HG03571 (cell line): ENCODE measurements at regions not wholly inside any gene's neighbourhood (a gene's known extent, or its start where the extent isn't known, plus 50 kb on each side); places are given as distances from the start of the nearest gene placed in this dataset.
"Not testable (repeated sequence)": the region's sequence is repeated elsewhere in the genome, so short reads cannot be mapped to it uniquely, and the experiment has no call there.

Experiments used
- ATAC-seq: cut with Tn5 transposase; IDR thresholded peaks from one replicate; pipeline ENCODE4 v1.9.1; 2021; ENCODE audit not compliant: unreplicated experiment

DNA sequence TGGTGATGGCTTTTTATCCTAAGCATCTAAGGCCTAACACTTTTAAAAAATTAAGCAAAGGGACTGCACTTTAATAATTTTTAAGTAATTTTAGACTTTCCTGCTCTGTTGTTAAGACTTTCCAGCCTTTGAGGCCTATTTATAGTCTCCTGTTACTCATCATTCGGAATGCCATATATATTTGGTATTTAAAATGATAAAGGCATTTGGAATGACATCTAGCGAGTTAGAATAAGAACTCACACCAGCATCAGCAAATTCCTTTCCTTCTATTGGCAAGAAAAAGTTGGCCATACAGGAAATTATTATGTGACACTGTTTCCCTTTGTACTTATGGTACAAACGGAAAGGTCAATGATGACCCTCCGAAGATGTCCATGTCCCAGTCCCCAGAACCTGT is 88.1 kb upstream of the STMND1 start:
- ATAC-seq = no peak

- ATAC-seq = no peak
Observed at GRCh38 chr6:17012421-17013225, 89.2 kb upstream of the STMND1 start.

- ATAC-seq = no peak
Observed at GRCh38 chr6:17011985-17012384, 89.9 kb upstream of the STMND1 start.

- no peak for ATAC-seq
Observed at GRCh38 chr6:17007749-17008148, 94.1 kb upstream of the STMND1 start.

GRCh38 chr6:17006543-17006942 is 95.3 kb upstream of the STMND1 start:
- no peak for ATAC-seq

DNA sequence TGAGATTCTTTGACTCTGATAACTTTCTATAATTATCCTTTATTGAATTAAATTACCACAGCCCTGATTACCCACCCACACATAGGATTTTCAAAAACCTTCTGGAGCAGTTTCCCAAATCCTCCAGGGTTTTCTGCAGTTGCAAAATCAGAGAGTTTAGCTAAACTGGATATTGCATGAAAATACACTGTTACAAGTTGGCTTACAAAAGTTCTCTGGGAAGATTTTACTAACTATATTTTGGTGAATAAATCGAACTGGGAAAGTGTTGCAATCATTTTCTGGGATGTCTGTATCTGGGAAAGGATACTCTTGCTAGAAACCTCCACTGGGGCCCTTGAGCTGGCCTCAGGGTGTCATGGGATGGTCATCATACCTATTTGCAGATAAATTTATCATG is 97.6 kb upstream of the STMND1 start:
- ATAC-seq = no peak

DNA sequence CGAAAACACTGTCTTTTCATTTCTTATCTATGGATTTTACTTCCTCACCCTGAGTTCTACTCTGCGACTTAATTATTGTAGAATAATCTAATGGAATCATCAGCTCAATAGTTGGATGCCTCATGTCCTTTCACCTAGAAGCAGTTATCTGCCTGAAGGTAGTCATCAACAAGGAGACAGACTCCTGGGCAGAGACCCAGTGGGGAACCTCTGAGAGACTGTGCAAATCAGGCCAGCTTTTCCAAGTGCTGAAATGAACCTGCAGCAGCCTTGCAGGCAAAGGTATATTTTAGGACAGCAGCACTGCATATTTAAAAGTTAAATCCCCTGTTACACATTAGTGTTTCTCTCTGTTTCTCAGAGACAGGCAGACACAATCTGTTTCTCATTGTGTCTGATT is 99.7 kb upstream of the STMND1 start:
- ATAC-seq = no peak

DNA sequence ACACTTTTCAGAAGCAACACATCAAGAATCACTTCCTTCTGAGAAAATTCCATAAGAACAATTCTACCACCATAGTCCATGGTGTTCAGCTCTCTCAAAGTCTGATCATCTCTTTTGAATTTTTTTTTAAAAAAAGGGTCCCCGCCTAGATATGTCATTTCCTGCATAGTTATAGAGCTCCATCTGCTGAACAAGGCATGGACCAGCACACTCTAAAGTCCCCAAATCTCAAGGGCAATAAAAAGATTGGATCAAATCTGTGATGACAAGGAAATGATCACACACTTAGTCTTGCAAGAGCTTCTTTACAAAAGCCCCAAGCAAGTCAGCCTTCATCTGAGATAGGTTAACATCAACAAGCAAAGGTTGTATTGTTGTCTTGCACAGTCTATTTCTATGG is 100.7 kb upstream of the STMND1 start:
- ATAC-seq = no peak

- ATAC-seq = no peak
Observed at GRCh38 chr6:16999491-17000436, 102.1 kb upstream of the STMND1 start.

DNA sequence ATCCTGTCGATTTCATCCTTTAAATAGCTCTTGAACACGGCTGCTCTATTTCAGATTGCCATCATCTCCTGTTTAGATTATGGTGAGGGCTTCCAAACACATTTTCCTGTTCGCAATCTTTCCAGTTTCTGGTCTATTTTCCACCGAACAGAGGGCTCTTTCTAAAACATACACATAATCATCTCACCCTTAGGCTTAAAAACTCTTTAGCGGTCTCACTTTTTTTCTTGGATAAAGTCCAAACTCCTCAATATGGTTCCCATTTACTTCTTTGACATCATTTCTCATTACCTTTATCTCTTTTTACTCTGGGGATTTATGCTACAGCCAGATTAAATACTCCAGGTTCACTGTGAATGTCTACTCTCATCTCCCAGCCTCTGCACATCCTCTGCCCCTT is 103.4 kb upstream of the STMND1 start:
- ATAC-seq = no peak

DNA sequence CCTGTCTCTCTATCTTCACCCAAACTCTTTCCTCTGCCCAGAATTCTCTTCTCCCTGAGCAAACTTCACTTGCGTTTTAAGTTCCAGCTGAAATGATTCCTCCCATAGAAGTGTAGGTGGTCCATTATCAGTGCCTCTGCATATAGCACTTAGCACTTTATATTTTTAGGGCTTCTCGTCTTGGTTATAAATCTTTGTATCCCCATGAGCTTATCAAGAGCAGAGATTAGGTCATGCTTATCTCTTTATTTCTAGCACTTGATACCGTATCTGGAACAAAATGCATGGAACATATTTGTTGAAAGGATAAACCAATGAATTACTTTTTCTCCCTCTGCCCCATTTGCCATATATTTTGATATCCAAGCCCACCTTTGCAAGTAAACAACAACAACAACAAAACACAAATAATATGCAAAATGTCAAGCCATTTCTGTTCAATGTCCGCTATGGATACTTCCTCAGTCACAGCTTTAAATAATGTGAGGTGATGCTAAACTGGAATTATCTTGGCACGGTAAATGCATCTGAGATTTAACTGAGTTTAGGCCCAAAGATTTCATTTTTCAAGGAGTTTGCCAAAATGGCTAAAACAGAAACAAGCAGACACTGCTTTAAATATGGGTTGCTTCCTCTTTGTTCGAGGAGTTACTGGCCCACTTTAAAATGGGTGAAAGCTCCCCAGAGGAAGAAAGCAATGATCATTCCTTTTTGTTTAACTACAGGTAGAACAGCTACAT is 106.2 kb upstream of the STMND1 start:
- ATAC-seq = no peak

GRCh38 chr6:16993396-16993795 is 108.5 kb upstream of the STMND1 start:
- no peak for ATAC-seq

- ATAC-seq = no peak
Observed at GRCh38 chr6:16991981-16992629, 109.7 kb upstream of the STMND1 start.

DNA sequence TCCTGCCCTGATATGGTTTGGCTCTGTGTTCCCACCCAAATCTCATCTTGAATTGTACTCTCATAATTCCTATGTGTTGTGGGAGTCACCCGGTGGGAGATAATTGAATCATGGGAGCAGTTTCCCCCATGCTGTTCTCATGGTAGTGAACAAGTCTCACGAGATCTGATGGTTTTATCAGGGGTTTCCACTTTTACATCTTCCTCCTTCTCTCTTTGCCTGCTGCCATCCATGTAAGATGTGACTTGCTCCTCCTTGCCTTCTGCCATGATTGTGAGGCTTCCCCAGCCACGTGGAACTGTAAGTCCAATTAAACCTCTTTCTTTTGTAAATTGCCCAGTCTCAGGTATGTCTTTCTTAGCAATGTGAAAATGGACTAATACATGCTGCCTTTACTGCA is 111.9 kb upstream of the STMND1 start:
- not testable (repeated sequence) for ATAC-seq

DNA sequence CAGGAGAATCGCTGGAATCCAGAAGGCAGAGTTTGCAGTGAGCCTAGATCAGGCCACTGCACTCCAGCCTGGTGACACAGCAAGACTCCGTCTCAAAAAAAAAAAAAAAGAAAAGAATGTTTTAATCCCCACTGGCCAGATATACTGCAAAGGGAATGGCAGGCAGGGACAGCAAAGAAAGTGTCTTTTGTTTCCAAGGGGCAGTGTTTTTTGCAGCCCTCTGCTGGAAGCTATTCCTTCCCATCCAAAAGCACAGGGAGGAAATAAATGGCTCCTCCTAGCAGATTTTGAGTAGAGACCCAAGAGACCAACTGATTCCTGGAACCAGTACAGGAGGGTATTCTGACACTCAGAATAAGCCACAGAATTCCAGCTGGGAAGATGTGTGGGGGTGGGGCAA is 112.5 kb upstream of the STMND1 start:
- ATAC-seq = no peak

- no peak for ATAC-seq
Observed at GRCh38 chr6:16987996-16988395, 113.9 kb upstream of the STMND1 start.

DNA sequence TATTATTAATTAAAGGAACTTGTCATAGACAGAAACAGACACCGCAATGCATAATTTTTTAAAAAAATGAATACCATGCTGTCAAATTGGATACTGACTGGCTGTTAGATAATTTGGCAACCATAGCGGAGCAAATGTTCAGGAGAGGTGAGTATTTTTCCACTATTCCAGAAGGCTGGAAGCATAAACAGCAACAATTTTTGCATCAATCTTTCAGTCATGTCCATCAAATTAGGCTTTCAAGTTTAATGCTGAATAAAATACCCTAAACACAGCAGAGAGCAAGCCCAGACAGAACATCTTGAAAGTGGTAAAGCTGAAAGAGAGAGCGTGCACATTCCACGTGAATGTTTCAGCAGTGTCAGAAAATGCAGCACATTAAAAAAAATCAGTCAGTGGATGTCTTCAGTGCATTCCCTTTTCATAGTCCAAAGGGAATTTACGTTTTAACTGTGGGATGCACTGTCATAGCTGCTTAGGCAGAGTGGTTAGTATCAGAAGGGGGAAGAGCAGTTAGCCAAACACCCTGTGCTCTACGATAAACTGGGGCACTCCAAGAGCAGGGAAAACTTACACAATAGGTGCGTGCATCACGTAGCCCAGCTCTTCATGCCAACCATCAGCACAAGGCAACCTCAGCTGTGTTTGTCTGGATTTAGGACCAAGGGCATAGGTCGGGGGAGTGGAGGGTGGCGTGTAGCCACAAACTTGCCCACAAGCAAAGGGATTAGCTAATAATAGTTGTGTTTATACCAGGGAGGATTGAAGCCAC is 116.2 kb upstream of the STMND1 start:
- no peak for ATAC-seq

- no peak for ATAC-seq
Observed at GRCh38 chr6:16982807-16983206, 119.0 kb upstream of the STMND1 start.

- no peak for ATAC-seq
Observed at GRCh38 chr6:16979677-16980370, 122.0 kb upstream of the STMND1 start.

- no peak for ATAC-seq
Observed at GRCh38 chr6:16978686-16979085, 123.2 kb upstream of the STMND1 start.
